Activated CD4-positive, alpha-beta memory T cell treated with anti-CD3 and anti-CD28 coated beads for 36 hours (primary cell): ENCODE measurements at regions not wholly inside any gene's neighbourhood (a gene's known extent, or its start where the extent isn't known, plus 50 kb on each side); places are given as distances from the start of the nearest gene placed in this dataset.
"Not testable (repeated sequence)": the region's sequence is repeated elsewhere in the genome, so short reads cannot be mapped to it uniquely, and the experiment has no call there.

Experiments used
- CTCF ChIA-PET: fragments of 350-600 bp; sonication (Branson Sonifier 250); formaldehyde crosslinking; loops from one replicate; lab custom pipeline; 2021; ENCODE audit warnings: antibody characterized with exemption, inconsistent platforms; lab: Charles Lee
- POLR2A ChIA-PET: fragments of 350-600 bp; sonication (Branson Sonifier 250); formaldehyde crosslinking; loops from one replicate; lab custom pipeline; 2021; ENCODE audit warnings: antibody characterized with exemption; lab: Charles Lee
- DNase-seq: peaks from one replicate; pipeline ENCODE4 v3.0.0-alpha.2; 2020
- H3K27ac Mint-ChIP-seq: one replicate; pipeline ENCODE4 v1.8.0; 2021; ENCODE audit warnings: mixed read lengths
- H3K27me3 Mint-ChIP-seq: one replicate; pipeline ENCODE4 v1.8.0; 2021; ENCODE audit warnings: mixed read lengths
- H3K36me3 Mint-ChIP-seq: one replicate; pipeline ENCODE4 v1.8.0; 2021; ENCODE audit warnings: mixed read lengths
- H3K4me1 Mint-ChIP-seq: one replicate; pipeline ENCODE4 v1.8.0; 2021; ENCODE audit warnings: low read depth, mixed read lengths
- H3K4me3 Mint-ChIP-seq: one replicate; pipeline ENCODE4 v1.8.0; 2021; ENCODE audit warnings: mild to moderate bottlenecking, mixed read lengths
- H3K9me3 Mint-ChIP-seq: one replicate; pipeline ENCODE4 v1.8.0; 2021; ENCODE audit warnings: mixed read lengths
- intact Hi-C: fragments of 100-400 bp; cut with micrococcal nuclease; formaldehyde crosslinking; loops from one replicate; pipeline ENCODE4 v1.15.1; 2023

GRCh38 chr1:193408782-193409293, 222.4 kb upstream of the B3GALT2 start:
- peaks cover 33% of the 10 kb centered on the region for H3K4me1 Mint-ChIP-seq
- no peak overlapping the region for H3K4me3 Mint-ChIP-seq
- DNase-seq: no peak
- POLR2A ChIA-PET: no interaction called here
- no peak overlapping the region for H3K27ac Mint-ChIP-seq
- H3K27me3 Mint-ChIP-seq: no peaks in the 10 kb centered on the region
- peaks cover 5% of the 10 kb centered on the region for H3K36me3 Mint-ChIP-seq
- no peaks in the 10 kb centered on the region for H3K9me3 Mint-ChIP-seq
- CTCF ChIA-PET: no interaction called here
- intact Hi-C loops: no loop called here

- no peak for DNase-seq
- intact Hi-C loops: loop anchor here (1.0 to 2.0 kb wide), 3 partner anchors 72 to 888 kb away; no protein-coding TSS in a partner anchor
- CTCF ChIA-PET: interaction anchor here (0.6 to 1.4 kb wide), 3 partner anchors 27 to 226 kb away, joined by 3 read pairs; no protein-coding TSS in a partner anchor
- no peaks in the 10 kb centered on the region for H3K27me3 Mint-ChIP-seq
- H3K9me3 Mint-ChIP-seq: no peaks in the 10 kb centered on the region
- peaks cover 29% of the 10 kb centered on the region for H3K4me1 Mint-ChIP-seq
- no peak overlapping the region for H3K27ac Mint-ChIP-seq
- POLR2A ChIA-PET: no interaction called here
- peaks cover 1% of the 10 kb centered on the region for H3K36me3 Mint-ChIP-seq
- H3K4me3 Mint-ChIP-seq: no peak overlapping the region
These were observed 220.5 kb upstream of the B3GALT2 start for GRCh38 chr1:193406901-193407300.

GRCh38 chr1:193404236-193404635, 217.8 kb upstream of the B3GALT2 start:
- Mint-ChIP-seq H3K36me3 (peaks cover 1% of the 10 kb centered on the region), H3K9me3 (no peaks in the 10 kb centered on the region), H3K27ac (no peak overlapping the region), H3K27me3 (no peaks in the 10 kb centered on the region), H3K4me1 (peaks cover 21% of the 10 kb centered on the region), H3K4me3 (no peak overlapping the region)
- ChIA-PET POLR2A (interaction anchor here (0.8 kb wide), 1 partner anchor 55 kb away, joined by 3 read pairs; no protein-coding TSS in a partner anchor), CTCF (interaction anchor here (1.1 to 1.9 kb wide), 2 partner anchors 61 to 136 kb away, joined by 3 to 4 read pairs; no protein-coding TSS in a partner anchor)
- no peak for DNase-seq
- intact Hi-C loops: no loop called here

GRCh38 chr1:193402977-193403376, 216.6 kb upstream of the B3GALT2 start:
- peaks cover 17% of the 10 kb centered on the region for H3K4me1 Mint-ChIP-seq
- no peak overlapping the region for H3K4me3 Mint-ChIP-seq
- ChIA-PET CTCF (interaction anchor here (1.1 kb wide), 1 partner anchor 137 kb away, joined by 3 read pairs; no protein-coding TSS in a partner anchor), POLR2A (no interaction called here)
- H3K27me3 Mint-ChIP-seq: no peaks in the 10 kb centered on the region
- H3K36me3 Mint-ChIP-seq: no peaks in the 10 kb centered on the region
- no peak for DNase-seq
- intact Hi-C loops: no loop called here
- no peaks in the 10 kb centered on the region for H3K9me3 Mint-ChIP-seq
- no peak overlapping the region for H3K27ac Mint-ChIP-seq

- H3K4me3 Mint-ChIP-seq: no peak overlapping the region
- intact Hi-C loops: no loop called here
- POLR2A ChIA-PET: no interaction called here
- H3K27me3 Mint-ChIP-seq: no peaks in the 10 kb centered on the region
- CTCF ChIA-PET: no interaction called here
- no peaks in the 10 kb centered on the region for H3K9me3 Mint-ChIP-seq
- peaks cover 14% of the 10 kb centered on the region for H3K4me1 Mint-ChIP-seq
- no peak overlapping the region for H3K27ac Mint-ChIP-seq
- no peak for DNase-seq
- no peaks in the 10 kb centered on the region for H3K36me3 Mint-ChIP-seq
These were observed 215.6 kb upstream of the B3GALT2 start for GRCh38 chr1:193402037-193402436.

GRCh38 chr1:193394336-193394735, 207.9 kb upstream of the B3GALT2 start:
- Mint-ChIP-seq H3K9me3 (peaks cover 7% of the 10 kb centered on the region), H3K4me3 (no peak overlapping the region), H3K27me3 (no peaks in the 10 kb centered on the region), H3K4me1 (peaks cover 4% of the 10 kb centered on the region), H3K27ac (no peak overlapping the region), H3K36me3 (peaks cover 6% of the 10 kb centered on the region)
- ChIA-PET POLR2A (no interaction called here), CTCF (no interaction called here)
- no peak for DNase-seq
- intact Hi-C loops: no loop called here

- no peak for DNase-seq
- no peak overlapping the region for H3K4me3 Mint-ChIP-seq
These were observed 206.3 kb upstream of the B3GALT2 start for GRCh38 chr1:193392686-193393085.

GRCh38 chr1:193388683-193389082, 202.3 kb upstream of the B3GALT2 start:
- ChIA-PET POLR2A (no interaction called here), CTCF (no interaction called here)
- Mint-ChIP-seq H3K4me1 (no peaks in the 10 kb centered on the region), H3K27ac (no peak overlapping the region), H3K9me3 (no peaks in the 10 kb centered on the region), H3K36me3 (no peaks in the 10 kb centered on the region), H3K27me3 (no peaks in the 10 kb centered on the region), H3K4me3 (no peak overlapping the region)
- no peak for DNase-seq
- intact Hi-C loops: no loop called here

More at GRCh38 chr1:193392686-193393085, 206.3 kb upstream of the B3GALT2 start:
- H3K27ac Mint-ChIP-seq: no peak overlapping the region
- ChIA-PET POLR2A (no interaction called here), CTCF (no interaction called here)
- H3K9me3 Mint-ChIP-seq: peaks cover 7% of the 10 kb centered on the region
- peaks cover 4% of the 10 kb centered on the region for H3K4me1 Mint-ChIP-seq
- H3K36me3 Mint-ChIP-seq: peaks cover 6% of the 10 kb centered on the region
- intact Hi-C loops: no loop called here
- no peaks in the 10 kb centered on the region for H3K27me3 Mint-ChIP-seq

GRCh38 chr1:193388165-193388564, 201.8 kb upstream of the B3GALT2 start:
- no peaks in the 10 kb centered on the region for H3K9me3 Mint-ChIP-seq
- intact Hi-C loops: no loop called here
- CTCF ChIA-PET: no interaction called here
- POLR2A ChIA-PET: no interaction called here
- no peaks in the 10 kb centered on the region for H3K27me3 Mint-ChIP-seq
- no peak overlapping the region for H3K4me3 Mint-ChIP-seq
- H3K36me3 Mint-ChIP-seq: no peaks in the 10 kb centered on the region
- no peaks in the 10 kb centered on the region for H3K4me1 Mint-ChIP-seq
- no peak for DNase-seq
- no peak overlapping the region for H3K27ac Mint-ChIP-seq

- intact Hi-C loops: no loop called here
- CTCF ChIA-PET: no interaction called here
These were observed 201.0 kb upstream of the B3GALT2 start for GRCh38 chr1:193387406-193387805.

GRCh38 chr1:193378451-193378850, 192.0 kb upstream of the B3GALT2 start:
- H3K27me3 Mint-ChIP-seq, DNase-seq, H3K4me3 Mint-ChIP-seq, H3K36me3 Mint-ChIP-seq, H3K27ac Mint-ChIP-seq, intact Hi-C loops, H3K9me3 Mint-ChIP-seq, POLR2A ChIA-PET, H3K4me1 Mint-ChIP-seq, CTCF ChIA-PET: not testable (repeated sequence)

More at GRCh38 chr1:193387406-193387805, 201.0 kb upstream of the B3GALT2 start:
- no peaks in the 10 kb centered on the region for H3K27me3 Mint-ChIP-seq
- POLR2A ChIA-PET: no interaction called here
- no peak overlapping the region for H3K4me3 Mint-ChIP-seq
- H3K4me1 Mint-ChIP-seq: no peaks in the 10 kb centered on the region
- no peaks in the 10 kb centered on the region for H3K36me3 Mint-ChIP-seq
- no peak for DNase-seq
- no peak overlapping the region for H3K27ac Mint-ChIP-seq
- H3K9me3 Mint-ChIP-seq: no peaks in the 10 kb centered on the region

GRCh38 chr1:193377472-193377871, 191.1 kb upstream of the B3GALT2 start:
- ChIA-PET POLR2A (no interaction called here), CTCF (no interaction called here)
- Mint-ChIP-seq H3K27me3 (no peaks in the 10 kb centered on the region), H3K4me3 (no peak overlapping the region), H3K4me1 (no peaks in the 10 kb centered on the region), H3K27ac (no peak overlapping the region), H3K9me3 (peaks cover 3% of the 10 kb centered on the region), H3K36me3 (no peaks in the 10 kb centered on the region)
- no peak for DNase-seq
- intact Hi-C loops: no loop called here

GRCh38 chr1:193372553-193372952, 186.1 kb upstream of the B3GALT2 start:
- Mint-ChIP-seq H3K4me3 (no peak overlapping the region), H3K4me1 (peaks cover 15% of the 10 kb centered on the region), H3K9me3 (no peaks in the 10 kb centered on the region), H3K27me3 (no peaks in the 10 kb centered on the region), H3K27ac (no peak overlapping the region), H3K36me3 (no peaks in the 10 kb centered on the region)
- CTCF ChIA-PET: no interaction called here
- DNase-seq: no peak
- POLR2A ChIA-PET: no interaction called here
- intact Hi-C loops: no loop called here
